ENCODE measurements at regions not wholly inside any gene's neighbourhood (a gene's known extent, or its start where the extent isn't known, plus 50 kb on each side); places are given as distances from the start of the nearest gene placed in this dataset.
"Not testable (repeated sequence)": the region's sequence is repeated elsewhere in the genome, so short reads cannot be mapped to it uniquely, and the experiment has no call there.

DNA sequence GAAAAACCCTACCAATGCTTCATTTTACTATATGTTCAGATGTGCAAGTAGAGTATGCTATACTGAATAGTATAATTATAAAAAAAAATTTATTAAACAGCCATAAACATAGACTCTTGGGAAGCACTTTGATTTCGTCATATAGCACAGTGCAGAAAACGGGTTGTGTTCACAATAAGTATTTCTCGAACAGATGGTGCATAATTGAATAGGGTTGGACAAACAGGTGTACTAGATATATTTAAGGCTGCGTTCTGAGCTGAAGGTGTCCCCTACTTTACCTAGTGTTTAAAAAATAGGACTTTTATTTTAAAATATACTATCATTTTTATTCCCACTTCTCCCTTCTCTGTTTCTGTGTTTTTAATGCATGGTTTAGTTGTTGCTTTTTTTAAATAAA, 841.5 kb downstream of the ANKRD7 start:
- TF ChIP-seq, protein P1, sequence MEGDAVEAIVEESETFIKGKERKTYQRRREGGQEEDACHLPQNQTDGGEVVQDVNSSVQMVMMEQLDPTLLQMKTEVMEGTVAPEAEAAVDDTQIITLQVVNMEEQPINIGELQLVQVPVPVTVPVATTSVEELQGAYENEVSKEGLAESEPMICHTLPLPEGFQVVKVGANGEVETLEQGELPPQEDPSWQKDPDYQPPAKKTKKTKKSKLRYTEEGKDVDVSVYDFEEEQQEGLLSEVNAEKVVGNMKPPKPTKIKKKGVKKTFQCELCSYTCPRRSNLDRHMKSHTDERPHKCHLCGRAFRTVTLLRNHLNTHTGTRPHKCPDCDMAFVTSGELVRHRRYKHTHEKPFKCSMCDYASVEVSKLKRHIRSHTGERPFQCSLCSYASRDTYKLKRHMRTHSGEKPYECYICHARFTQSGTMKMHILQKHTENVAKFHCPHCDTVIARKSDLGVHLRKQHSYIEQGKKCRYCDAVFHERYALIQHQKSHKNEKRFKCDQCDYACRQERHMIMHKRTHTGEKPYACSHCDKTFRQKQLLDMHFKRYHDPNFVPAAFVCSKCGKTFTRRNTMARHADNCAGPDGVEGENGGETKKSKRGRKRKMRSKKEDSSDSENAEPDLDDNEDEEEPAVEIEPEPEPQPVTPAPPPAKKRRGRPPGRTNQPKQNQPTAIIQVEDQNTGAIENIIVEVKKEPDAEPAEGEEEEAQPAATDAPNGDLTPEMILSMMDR (IDR thresholded peaks at IDR 0.05; ENCODE audit: low read depth, low read length), result no peak
- no peak overlapping the region for H3K4me3 ChIP-seq (ENCODE audit: low read depth, low read length)

DNA sequence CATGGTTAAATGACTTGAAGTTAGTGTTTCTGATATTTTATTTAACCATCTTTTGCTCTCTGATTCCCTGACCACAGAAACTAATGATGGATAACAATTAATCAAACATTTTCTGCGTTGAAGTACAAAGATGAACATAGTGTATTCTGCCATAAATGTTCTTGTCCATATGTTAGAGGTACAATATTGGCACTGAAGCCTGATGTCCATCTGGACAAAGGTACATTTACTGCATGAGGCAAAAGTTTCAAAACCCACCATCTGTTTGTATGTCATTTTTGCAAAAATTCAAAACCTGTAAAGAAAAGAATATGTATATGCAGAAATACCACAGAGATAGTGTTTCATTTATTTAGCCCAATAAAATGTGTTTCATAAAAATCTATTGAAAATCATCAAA, 861.5 kb downstream of the ANKRD7 start:
- no peak overlapping the region for H3K4me3 ChIP-seq (ENCODE audit: low read depth, low read length)
- TF ChIP-seq, protein P1 (IDR thresholded peaks at IDR 0.05; ENCODE audit: low read depth, low read length), result no peak

DNA sequence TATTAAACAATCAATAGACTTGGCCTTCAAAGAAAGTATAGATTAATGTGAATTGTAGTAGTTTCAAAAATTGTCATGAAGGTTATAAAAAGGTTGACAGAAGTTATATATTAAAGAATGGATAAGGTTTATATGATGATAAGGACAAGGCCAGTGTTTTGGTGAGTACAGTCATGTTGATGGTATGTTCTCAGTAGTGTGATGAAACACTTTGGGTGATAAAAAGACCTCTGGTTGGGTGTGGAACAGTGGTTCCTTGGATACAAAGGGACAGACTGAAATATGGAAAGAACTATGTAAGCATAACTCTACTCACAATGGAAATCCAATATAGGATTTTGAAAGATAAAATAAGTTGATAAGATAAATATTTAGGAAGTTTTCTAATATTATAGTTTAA, 866.3 kb downstream of the ANKRD7 start:
- H3K4me3 ChIP-seq (ENCODE audit: low read depth, low read length), result no peak overlapping the region
- TF ChIP-seq, protein P1 (IDR thresholded peaks at IDR 0.05; ENCODE audit: low read depth, low read length), result no peak

DNA sequence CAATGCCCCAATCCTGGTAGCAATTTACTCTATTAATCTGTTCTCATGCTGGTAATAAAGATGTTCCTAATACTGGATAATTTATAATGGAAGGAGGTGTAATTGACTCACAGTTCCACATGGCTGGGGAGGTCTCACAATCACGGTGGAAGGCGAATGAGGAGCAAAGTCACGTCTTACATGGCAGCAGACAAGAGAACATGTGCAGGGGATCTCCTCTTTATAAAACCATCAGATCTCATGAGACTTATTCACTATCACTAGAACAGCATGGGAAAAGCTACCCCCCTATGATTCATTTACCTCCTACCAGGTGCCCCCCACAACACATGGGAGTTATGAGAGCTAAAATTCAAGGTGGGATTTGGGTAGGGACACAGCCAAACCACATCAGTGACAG, 872.2 kb downstream of the ANKRD7 start:
- no peak overlapping the region for H3K4me3 ChIP-seq (ENCODE audit: low read depth, low read length)
- TF ChIP-seq, protein P1 (IDR thresholded peaks at IDR 0.05; ENCODE audit: low read depth, low read length), result no peak

DNA sequence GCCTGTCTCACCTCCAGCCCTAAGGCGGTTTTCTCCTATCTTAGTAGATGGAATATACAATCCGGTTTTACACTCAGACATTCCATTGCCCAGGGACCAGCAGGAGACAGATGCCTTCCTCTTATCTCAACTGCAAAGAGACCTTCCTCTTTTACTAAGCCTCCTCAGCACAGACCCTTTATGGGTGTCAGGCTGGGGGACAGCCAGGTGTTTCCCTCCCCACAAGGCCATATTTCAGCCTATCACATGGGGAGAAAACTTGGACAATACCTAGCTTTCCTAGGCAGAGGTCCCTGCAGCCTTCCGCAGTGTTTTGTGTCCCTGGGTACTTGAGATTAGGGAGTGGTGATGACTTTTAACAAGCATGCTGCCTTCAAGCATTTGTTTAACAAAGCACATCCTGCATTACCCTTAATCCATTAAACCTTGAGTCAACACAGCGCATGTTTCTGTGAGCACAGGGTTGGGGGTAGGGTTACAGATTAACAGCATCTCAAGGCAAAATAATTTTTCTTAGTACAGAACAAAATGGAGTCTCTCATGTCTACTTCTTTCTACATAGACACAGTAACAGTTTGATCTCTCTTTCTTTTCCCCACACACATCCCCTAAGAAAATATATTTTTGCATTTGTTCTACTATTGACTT, 876.2 kb downstream of the ANKRD7 start:
- H3K4me3 ChIP-seq (ENCODE audit: low read depth, low read length), result not testable (repeated sequence)

DNA sequence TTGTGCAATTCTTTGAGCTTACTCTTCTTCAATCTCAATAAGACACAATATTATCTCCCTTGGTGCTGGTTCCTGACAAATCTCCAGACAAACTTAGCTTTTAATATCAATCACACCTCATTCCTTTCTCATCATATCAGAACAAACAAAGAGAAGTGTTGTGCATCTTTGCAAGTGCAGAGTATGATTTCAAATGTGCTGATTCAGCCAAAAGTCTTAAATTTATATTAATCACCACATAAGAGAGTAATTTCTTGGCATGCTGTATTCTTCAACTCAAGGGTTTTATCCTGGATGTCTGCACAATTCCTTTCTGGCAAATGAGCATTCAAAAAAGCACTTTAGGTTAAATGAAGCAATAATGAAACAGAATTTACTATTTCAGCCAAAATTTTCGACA, 877.8 kb downstream of the ANKRD7 start:
- TF ChIP-seq, protein P1 (IDR thresholded peaks at IDR 0.05; ENCODE audit: low read depth, low read length), result no peak
- no peak overlapping the region for H3K4me3 ChIP-seq (ENCODE audit: low read depth, low read length)

DNA sequence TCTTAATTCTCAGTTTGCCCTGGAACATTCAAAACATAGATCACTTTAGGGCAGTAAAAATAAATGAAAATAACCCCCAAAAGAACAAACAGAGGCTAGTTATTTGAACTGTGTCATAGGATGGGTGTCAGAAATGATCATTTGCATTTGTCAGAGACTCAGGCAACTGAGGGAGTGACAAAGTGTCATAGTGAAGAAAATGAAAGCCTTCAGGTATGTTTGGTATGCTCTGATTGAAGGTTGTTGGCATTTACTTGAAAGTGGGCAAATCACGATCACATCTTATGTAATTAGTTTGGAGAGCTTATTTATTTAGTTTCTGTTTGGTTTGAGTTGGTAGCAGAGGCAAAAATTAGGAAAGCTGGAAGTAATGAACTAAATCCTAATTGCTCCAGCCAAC, 880.9 kb downstream of the ANKRD7 start:
- TF ChIP-seq, protein P1 (IDR thresholded peaks at IDR 0.05; ENCODE audit: low read depth, low read length), result no peak
- H3K4me3 ChIP-seq (ENCODE audit: low read depth, low read length), result no peak overlapping the region

DNA sequence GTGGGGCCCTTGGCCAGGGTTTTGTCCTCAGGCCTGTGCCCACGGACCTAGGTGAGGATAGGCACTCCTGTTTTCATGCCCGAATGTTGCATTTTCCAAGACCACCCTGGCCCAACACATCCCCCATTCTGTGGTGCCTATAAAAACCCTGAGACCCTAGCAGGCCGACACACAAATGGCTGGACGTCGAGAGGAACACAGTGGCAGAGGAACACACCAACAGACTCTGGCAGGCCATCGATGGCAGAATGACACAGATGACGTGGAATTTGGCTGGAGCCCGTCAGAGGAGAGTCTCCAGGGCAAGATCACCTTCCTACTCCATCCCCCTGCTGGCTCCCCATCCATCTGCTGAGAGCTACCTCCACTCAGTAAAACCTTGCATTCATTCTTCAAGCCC, 898.8 kb downstream of the ANKRD7 start:
- TF ChIP-seq, protein P1 (IDR thresholded peaks at IDR 0.05; ENCODE audit: low read depth, low read length), result no peak
- no peak overlapping the region for H3K4me3 ChIP-seq (ENCODE audit: low read depth, low read length)
